ENCODE measurements at regions not wholly inside any gene's neighbourhood (a gene's known extent, or its start where the extent isn't known, plus 50 kb on each side); places are given as distances from the start of the nearest gene placed in this dataset.

- no peak for DNase-seq (ENCODE audit: low read depth)
Observed at GRCh38 chr15:62740141-62741004, 302.2 kb upstream of the TPM1 start.

DNA sequence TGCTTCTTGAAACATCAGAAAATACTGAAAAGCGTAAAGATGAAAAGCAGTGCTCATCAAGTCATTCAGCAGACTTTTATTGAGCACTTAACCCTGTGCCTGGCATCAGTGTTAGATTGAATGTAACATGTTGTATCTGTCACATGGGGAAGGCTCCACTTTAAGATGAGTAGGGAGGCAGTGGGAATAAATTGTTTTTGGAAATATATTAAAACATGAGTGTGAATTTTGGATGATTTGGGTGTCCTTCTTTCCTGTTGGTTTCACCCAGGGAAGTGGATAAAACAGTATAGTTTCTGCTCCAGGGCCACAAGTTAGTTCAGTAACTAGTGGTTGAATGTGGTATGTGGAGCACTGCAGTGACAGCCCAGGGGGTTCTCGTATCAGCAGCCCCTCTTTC is 301.4 kb upstream of the TPM1 start:
- no peak for DNase-seq (ENCODE audit: low read depth)

DNA sequence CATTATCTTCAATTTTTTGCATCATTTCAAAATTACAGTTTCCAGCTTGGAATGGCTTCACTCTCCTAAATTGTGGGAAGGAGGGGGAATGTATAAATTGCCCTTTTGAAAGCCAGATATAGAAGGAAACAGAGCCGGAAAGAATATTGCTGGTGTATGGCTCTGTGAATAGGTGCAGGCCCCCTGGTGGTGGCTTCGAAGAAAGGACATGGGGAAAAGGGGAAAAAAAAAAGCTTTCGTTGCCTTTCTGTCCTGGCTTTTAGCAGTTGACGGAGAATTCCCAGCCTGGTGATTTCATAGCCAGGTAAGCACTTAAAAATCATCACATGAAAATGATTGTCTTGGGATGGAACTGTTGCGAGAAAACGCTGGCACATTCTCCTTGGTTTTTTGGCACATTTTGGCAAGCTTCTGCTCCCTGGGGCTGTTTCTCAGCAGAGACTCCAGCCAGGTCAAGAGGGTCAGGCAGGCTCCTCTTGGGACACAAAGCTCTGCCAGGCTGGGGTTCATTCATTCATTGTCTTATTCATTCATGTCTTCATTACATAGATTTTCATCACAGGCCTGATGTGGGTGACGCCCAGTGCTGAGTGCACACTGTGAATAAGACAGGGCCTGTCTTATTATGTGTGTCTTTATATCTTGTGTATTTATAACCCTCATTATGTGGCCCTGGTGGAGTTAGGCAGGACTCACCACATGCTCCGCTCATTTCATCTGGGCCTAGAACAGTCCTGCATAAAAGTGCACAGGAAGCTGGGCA is 300.0 kb upstream of the TPM1 start:
- peak; percentile 87 for DNase-seq (ENCODE audit: low read depth)

DNA sequence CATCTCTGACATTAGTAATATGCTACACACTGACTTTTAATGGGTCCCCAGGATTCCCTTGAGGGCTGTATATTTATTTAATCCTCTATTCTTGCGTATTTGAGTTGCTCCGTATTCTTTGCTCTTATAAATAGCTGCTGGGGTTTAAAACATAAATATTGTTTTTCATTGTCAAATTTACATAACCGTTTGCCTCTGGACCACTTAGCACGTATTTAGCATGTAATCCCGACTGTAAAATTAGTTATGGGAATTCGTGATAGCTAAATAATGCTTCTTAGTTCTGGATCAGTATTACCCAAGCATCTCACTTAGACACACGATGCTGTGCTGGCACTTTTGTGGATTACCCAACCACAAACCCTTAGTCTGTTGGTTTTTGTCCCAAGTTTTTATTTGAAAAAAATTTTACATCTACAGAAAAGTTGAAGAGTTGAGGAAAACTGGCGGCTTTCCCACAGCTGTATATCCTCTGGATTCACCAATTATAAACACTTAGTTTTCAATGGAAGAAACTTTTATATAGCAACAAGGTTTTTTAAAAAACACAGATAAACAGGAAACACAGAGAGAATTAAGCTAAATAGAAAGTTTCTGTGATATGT is 296.8 kb upstream of the TPM1 start:
- DNase-seq (ENCODE audit: low read depth): no peak

- DNase-seq (ENCODE audit: low read depth): no peak
Observed at GRCh38 chr15:62748196-62748595, 294.4 kb upstream of the TPM1 start.

DNA sequence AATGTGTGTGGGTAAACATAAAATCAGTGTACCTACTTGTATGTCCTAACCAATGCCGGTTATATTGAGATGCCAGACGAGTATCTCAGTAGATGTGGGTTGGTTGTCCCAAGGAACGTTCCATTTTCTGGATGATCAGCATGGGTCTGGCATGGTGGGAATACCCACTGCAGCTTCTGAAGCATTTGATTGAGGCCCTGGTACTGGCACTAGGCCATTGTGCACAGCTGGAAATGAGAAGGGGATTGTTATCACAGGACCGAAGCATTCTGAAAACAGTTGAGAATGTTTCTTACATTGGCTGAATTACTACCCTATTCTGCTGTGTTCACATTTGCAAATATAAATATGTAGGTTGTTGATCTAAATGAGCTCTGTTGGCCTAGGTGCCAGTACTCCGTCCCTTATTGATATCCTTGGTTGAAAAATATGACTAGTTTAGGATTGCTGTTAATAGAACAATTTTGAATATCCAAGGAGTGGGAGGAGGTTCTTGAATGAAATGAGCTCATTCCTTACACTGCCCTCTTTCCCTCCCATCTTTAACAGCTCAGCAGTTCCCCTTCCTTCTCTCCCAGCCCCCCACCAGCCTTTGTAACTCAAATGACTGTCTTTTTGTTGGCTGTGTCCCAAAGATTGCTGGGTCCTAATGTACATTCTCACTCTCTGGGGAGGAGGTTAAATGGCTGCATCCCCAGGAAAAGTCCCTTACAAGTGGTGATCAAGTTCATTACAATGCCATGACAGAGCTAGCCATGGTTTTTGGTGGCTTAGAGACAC is 293.3 kb upstream of the TPM1 start:
- DNase-seq (ENCODE audit: low read depth): no peak

- DNase-seq (ENCODE audit: low read depth): no peak
Observed at GRCh38 chr15:62750471-62750870, 292.1 kb upstream of the TPM1 start.

- peak; percentile 77 for DNase-seq (ENCODE audit: low read depth)
Observed at GRCh38 chr15:62752657-62753517, 289.7 kb upstream of the TPM1 start.

GRCh38 chr15:62753518-62754221 is 288.9 kb upstream of the TPM1 start:
- peak; percentile 20 for DNase-seq (ENCODE audit: low read depth)

GRCh38 chr15:62756326-62756994 is 286.1 kb upstream of the TPM1 start:
- no peak for DNase-seq (ENCODE audit: low read depth)

- DNase-seq (ENCODE audit: low read depth): no peak
Observed at GRCh38 chr15:62756995-62757360, 285.6 kb upstream of the TPM1 start.

- no peak for DNase-seq (ENCODE audit: low read depth)
Observed at GRCh38 chr15:62757535-62757934, 285.0 kb upstream of the TPM1 start.

GRCh38 chr15:62758126-62758951 is 284.2 kb upstream of the TPM1 start:
- peak; percentile 95 for DNase-seq (ENCODE audit: low read depth)

- no peak for DNase-seq (ENCODE audit: low read depth)
Observed at GRCh38 chr15:62758952-62759349, 283.6 kb upstream of the TPM1 start.

GRCh38 chr15:62760538-62760937 is 282.0 kb upstream of the TPM1 start:
- DNase-seq (ENCODE audit: low read depth): no peak

- no peak for DNase-seq (ENCODE audit: low read depth)
Observed at GRCh38 chr15:62765916-62766315, 276.6 kb upstream of the TPM1 start.

GRCh38 chr15:62766599-62766998 is 275.9 kb upstream of the TPM1 start:
- DNase-seq (ENCODE audit: low read depth): no peak

DNA sequence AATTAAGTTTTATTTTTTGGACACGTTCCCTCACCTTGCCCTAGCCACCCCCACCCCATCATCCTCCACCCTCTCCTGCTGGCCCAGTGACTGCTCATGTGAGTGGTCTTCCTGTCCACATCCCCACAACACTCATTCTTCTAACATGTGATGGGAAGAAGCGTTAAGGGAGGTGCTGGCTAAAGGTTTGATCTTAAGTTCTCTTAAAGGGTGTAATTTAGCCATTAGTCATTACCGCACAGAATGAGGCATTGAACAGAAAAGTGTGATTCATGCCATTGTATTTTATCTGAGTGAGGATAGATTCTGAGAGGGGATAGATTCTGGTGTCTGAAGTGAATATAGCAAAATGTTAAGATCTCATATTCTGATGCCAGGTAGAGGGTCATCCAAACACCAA is 272.9 kb upstream of the TPM1 start:
- DNase-seq (ENCODE audit: low read depth): peak; percentile 96

Measured in LHCN-M2 (cell line).